ENCODE measurements at regions not wholly inside any gene's neighbourhood (a gene's known extent, or its start where the extent isn't known, plus 50 kb on each side); places are given as distances from the start of the nearest gene placed in this dataset.

DNA sequence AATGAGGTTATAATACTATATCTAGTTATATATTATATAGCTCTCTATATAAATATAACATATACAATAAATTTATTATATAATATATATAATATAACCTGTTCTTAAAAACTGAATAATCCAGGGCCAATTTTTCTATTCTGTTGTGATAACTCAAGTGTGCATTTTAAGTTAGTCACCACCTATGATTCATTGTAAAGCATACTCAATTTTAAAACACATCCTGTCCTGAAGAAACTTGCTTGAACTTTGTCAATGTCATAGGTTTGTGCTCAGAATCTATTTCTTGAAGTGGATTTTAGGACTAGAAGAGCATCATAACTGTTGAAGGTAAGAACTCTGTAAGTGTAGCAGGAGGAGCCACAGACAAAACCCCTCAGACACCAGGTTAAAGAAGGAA lies 1209.8 kb downstream of the REEP3 start:
- TF ChIP-seq, protein P1, sequence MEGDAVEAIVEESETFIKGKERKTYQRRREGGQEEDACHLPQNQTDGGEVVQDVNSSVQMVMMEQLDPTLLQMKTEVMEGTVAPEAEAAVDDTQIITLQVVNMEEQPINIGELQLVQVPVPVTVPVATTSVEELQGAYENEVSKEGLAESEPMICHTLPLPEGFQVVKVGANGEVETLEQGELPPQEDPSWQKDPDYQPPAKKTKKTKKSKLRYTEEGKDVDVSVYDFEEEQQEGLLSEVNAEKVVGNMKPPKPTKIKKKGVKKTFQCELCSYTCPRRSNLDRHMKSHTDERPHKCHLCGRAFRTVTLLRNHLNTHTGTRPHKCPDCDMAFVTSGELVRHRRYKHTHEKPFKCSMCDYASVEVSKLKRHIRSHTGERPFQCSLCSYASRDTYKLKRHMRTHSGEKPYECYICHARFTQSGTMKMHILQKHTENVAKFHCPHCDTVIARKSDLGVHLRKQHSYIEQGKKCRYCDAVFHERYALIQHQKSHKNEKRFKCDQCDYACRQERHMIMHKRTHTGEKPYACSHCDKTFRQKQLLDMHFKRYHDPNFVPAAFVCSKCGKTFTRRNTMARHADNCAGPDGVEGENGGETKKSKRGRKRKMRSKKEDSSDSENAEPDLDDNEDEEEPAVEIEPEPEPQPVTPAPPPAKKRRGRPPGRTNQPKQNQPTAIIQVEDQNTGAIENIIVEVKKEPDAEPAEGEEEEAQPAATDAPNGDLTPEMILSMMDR (IDR thresholded peaks at IDR 0.05): no peak
- TF ChIP-seq EZH2 (IDR thresholded peaks at IDR 0.05; ENCODE audit: borderline replicate concordance, insufficient read depth, low read depth, low read length, poor library complexity, severe bottlenecking): no peak

Measured in B cell (primary cell).